K562 (cell line): ENCODE measurements at regions not wholly inside any gene's neighbourhood (a gene's known extent, or its start where the extent isn't known, plus 50 kb on each side); places are given as distances from the start of the nearest gene placed in this dataset.

Experiments
- DIDO1 ChIP-seq: fragments of 450-650 bp; IDR thresholded peaks from 2 replicates; pipeline ENCODE4 v1.6.1; 2016; ENCODE audit warnings: low read depth, missing biosample characterization, missing genetic modification characterization
- HMG20B ChIP-seq: fragments of 250-450 bp; sonication (Bioruptor Pico); IDR thresholded peaks from 2 replicates; pipeline ENCODE4 v1.5.0; 2021; ENCODE audit warnings: mild to moderate bottlenecking
- IFI16 ChIP-seq: fragments of 250-450 bp; sonication (Bioruptor Pico); IDR thresholded peaks from 2 replicates; pipeline ENCODE4 v2.1.2; 2022; ENCODE audit warnings: mild to moderate bottlenecking, inconsistent platforms
- PHF20 ChIP-seq: fragments of 450-650 bp; IDR thresholded peaks from 2 replicates; pipeline ENCODE4 v1.6.1; 2018; ENCODE audit not compliant: partially characterized antibody
- POLR2AphosphoS2 ChIP-seq: IDR thresholded peaks from 2 replicates; pipeline ENCODE4 v1.6.1; 2012; ENCODE audit warnings: low read length, improper control_type of control experiment
- RERE ChIP-seq: sonication (generic); formaldehyde crosslinking; IDR thresholded peaks from 2 replicates; pipeline ENCODE4 v1.8.0; 2023; ENCODE audit warnings: missing genetic modification reagents, mild to moderate bottlenecking, borderline replicate concordance
- SAFB ChIP-seq: fragments of 200-400 bp; formaldehyde crosslinking; IDR thresholded peaks from 2 replicates; pipeline ENCODE4 v1.6.1; 2017; ENCODE audit warnings: low read depth, low read length, borderline replicate concordance
- TCF7 ChIP-seq: sonication (generic); IDR thresholded peaks from 2 replicates; pipeline ENCODE4 v1.6.1; 2016; ENCODE audit warnings: antibody characterized with exemption, borderline replicate concordance
- ZNF398 ChIP-seq: fragments of 250-450 bp; sonication (Bioruptor Pico); IDR thresholded peaks from 2 replicates; pipeline ENCODE4 v1.8.0; 2021; ENCODE audit warnings: moderate library complexity, mild to moderate bottlenecking, inconsistent platforms
- TF ChIP-seq, protein P1 (sequence below): fragments of 250-450 bp; sonication (Bioruptor Pico); IDR thresholded peaks from 2 replicates; pipeline ENCODE4 v1.5.1; 2021; ENCODE audit warnings: mild to moderate bottlenecking
- TF ChIP-seq, protein P2 (sequence below): IDR thresholded peaks from 3 replicates; pipeline ENCODE4 v1.6.1; 2011; ENCODE audit warnings: borderline replicate concordance, mild to moderate bottlenecking; ENCODE audit not compliant: insufficient read length, insufficient read depth
- TF ChIP-seq, protein P3 (sequence below): fragments of 250-450 bp; sonication (Bioruptor Pico); IDR thresholded peaks from 2 replicates; pipeline ENCODE4 v1.6.1; 2021; ENCODE audit warnings: mild to moderate bottlenecking
- TF ChIP-seq, protein P4 (sequence below): sonication (generic); formaldehyde crosslinking; IDR thresholded peaks from 2 replicates; pipeline ENCODE4 v1.8.1; 2022; ENCODE audit warnings: missing genetic modification reagents

DNA sequence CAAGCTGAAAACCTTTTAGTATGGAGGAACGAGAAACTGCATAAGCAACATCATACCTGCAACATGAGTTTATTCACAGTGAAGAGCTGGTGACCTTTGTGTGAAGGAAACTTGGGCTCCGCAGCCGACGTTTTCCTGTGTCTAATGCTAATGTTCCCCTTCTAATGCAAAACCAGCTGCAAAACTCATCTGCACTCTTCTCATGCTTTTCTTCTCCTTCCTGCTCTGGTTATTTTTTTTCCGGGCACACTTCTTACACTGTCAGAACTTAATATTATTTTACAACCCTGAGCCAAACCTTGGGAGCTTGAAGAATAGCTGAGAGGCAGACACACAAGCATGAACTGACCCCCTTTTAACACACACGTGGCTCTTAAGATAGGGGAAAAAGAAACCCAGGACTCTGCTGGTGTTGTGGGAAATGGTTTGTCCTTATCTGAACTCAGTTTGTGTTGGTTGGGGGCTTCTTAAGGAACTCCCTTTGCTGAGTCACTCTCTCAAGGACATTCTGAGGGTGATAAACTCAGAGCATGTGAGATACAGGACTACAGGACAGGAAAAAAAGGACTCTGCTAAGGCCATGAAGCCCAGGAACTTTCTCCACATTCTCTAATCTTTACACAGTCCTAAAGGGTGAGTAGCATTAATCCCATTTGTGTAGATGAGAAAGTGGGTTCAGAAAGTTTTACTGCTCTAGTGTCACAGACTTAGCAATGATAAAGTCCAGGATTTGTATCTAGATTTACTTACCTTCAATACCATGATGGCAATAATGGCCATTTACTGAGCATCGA lies 439.3 kb upstream of the TRIB2 start (continued):
- TF ChIP-seq RERE (CRISPR knock-in tag) = no peak
- no peak for TF ChIP-seq ZNF398 (CRISPR knock-in tag)
- TF ChIP-seq POLR2AphosphoS2 = no peak
- TF ChIP-seq PHF20 = no peak
- TF ChIP-seq, protein P1, sequence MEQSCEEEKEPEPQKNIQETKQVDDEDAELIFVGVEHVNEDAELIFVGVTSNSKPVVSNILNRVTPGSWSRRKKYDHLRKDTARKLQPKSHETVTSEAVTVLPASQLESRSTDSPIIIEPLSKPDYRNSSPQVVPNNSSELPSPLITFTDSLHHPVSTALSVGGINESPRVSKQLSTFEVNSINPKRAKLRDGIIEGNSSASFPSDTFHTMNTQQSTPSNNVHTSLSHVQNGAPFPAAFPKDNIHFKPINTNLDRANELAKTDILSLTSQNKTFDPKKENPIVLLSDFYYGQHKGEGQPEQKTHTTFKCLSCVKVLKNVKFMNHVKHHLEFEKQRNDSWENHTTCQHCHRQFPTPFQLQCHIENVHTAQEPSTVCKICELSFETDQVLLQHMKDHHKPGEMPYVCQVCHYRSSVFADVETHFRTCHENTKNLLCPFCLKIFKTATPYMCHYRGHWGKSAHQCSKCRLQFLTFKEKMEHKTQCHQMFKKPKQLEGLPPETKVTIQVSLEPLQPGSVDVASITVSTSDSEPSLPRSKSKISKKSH (CRISPR knock-in tag) = no peak
- TF ChIP-seq TCF7 = no peak
- TF ChIP-seq, protein P2, sequence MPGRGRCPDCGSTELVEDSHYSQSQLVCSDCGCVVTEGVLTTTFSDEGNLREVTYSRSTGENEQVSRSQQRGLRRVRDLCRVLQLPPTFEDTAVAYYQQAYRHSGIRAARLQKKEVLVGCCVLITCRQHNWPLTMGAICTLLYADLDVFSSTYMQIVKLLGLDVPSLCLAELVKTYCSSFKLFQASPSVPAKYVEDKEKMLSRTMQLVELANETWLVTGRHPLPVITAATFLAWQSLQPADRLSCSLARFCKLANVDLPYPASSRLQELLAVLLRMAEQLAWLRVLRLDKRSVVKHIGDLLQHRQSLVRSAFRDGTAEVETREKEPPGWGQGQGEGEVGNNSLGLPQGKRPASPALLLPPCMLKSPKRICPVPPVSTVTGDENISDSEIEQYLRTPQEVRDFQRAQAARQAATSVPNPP = no peak
- TF ChIP-seq, protein P3, sequence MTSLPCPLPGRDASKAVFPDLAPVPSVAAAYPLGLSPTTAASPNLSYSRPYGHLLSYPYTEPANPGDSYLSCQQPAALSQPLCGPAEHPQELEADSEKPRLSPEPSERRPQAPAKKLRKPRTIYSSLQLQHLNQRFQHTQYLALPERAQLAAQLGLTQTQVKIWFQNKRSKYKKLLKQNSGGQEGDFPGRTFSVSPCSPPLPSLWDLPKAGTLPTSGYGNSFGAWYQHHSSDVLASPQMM (CRISPR knock-in tag) = no peak
- TF ChIP-seq DIDO1 = no peak
- no peak for TF ChIP-seq SAFB
- TF ChIP-seq, protein P4, sequence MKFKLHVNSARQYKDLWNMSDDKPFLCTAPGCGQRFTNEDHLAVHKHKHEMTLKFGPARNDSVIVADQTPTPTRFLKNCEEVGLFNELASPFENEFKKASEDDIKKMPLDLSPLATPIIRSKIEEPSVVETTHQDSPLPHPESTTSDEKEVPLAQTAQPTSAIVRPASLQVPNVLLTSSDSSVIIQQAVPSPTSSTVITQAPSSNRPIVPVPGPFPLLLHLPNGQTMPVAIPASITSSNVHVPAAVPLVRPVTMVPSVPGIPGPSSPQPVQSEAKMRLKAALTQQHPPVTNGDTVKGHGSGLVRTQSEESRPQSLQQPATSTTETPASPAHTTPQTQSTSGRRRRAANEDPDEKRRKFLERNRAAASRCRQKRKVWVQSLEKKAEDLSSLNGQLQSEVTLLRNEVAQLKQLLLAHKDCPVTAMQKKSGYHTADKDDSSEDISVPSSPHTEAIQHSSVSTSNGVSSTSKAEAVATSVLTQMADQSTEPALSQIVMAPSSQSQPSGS = no peak
- TF ChIP-seq HMG20B (CRISPR knock-in tag) = no peak
- TF ChIP-seq IFI16 (CRISPR knock-in tag) = no peak
